SIG-M5 (cell line): ENCODE measurements at regions not wholly inside any gene's neighbourhood (a gene's known extent, or its start where the extent isn't known, plus 50 kb on each side); places are given as distances from the start of the nearest gene placed in this dataset.

Experiments used
- DNase-seq: peaks from one replicate; lab custom pipeline; 2025; lab: John Stamatoyannopoulos, UW

DNA sequence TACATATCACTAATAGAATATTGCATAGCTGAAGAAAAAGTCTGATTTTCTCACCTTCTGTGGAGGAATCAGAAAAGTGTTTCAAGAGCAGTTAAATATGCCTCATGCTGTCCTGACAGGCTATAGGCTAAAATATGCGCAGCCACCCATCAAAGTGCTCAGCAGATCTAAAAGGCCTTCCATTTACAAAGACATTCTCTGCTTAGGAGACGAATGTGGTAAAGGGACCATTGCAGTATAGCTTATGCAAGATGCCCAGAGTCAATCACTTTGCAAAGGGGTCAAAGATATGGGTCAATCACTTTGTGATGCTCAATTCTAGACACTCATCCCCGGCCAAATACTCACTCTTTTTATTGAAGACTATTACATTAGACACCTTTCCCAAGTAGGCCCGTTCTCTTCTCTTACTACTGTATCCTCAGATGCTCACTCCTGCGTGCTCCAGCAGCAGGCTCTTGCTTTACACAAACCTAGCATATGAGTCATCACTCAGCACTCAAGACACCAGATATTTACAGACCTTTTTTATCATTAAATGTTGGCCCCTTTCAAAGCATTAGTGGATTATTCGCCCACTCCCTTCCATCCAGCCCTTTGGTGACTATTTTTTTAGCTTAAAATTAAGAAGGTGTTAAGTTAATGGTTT lies 568.2 kb upstream of the CDH18 start:
- no peak for DNase-seq

DNA sequence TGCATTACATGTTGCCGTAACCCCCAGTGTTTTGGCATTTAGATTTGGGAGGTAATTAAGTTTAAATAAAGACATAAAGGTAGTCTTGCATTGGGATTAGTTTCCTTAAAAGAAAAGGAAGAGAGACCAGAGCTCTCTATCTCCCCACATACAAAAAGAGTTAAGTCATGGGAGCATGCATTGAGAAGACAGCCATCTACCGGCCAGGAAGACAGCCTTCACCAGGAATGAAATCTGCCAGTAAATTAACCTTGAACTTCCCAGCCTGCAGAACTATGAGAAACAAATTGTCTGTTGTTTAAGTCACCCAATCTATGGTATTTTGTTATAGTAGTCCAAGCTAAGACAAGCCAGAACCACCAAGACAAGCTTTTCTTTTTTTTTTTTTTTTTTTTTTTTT lies 567.0 kb upstream of the CDH18 start:
- DNase-seq: no peak

DNA sequence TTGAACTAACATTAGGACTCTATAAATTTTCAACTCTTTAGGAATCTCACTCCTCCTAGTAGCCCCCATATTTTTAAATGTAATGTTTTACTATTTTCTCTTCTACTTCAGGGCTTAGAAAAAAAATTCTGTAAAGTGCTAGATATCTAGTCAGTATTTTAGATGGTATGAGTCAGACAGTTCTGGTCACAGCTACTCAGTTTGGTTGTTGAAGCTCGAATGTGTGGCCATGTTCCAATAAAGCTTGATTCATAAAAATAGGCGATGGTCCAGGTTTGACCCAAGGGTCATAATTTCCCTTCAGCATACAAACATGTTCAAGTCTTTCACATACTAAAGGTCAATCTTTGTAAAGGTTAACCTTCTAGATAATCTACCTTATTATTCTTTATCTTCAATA lies 566.0 kb upstream of the CDH18 start:
- no peak for DNase-seq

DNA sequence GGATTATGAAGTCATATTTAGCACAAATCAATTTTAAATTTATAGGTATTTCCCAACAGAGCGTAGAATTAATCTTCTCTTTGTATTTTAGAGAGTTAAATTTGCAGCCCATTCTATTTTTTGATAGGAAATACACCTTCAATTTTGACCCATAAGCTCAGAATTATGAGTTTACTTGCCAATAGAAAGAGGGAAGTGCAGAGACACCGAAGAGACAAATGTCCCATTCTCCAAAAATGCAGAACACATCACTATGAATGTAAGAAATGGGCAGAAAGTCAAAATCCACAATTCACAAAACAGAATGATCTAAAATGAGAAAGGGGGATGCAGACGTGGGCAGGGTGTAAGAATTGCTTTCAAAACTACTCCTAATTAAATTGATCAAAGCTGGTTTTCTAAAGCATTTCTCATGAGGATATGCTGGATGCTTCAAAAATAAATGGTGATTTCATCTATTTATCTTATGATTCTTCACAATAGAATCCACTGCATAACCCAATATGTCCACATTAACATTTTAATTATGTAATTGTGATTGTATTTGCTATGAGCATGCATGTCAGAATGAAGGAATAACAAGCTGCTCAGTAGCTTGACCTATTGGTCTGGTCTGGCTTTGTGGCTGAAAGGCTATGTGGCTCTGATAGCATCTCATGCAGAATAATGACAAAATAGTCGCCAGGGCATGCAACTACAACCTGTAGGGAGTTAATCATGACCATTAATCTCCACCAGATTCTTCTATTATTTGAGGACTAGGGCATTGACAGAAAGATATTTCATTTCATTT lies 550.1 kb upstream of the CDH18 start:
- DNase-seq: no peak

DNA sequence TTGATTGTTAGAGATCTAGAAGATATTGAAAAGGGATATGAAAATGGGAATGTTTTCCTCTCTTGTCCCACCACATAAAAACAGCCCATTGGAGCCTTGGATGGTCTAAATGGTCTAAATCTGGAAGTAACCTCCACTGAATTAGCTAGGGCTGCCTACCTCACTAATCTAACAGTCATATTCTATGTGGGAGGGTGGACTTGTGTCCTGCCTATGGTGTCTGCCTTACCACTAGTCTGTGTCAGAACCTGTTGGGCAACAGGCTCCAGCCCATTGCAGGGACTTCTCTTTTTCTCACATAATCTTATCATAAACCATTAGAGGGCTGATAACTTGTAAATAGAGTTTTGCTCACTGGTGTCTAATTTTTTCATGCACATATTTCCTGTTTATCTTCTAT lies 548.8 kb upstream of the CDH18 start:
- peak; percentile 22 for DNase-seq

DNA sequence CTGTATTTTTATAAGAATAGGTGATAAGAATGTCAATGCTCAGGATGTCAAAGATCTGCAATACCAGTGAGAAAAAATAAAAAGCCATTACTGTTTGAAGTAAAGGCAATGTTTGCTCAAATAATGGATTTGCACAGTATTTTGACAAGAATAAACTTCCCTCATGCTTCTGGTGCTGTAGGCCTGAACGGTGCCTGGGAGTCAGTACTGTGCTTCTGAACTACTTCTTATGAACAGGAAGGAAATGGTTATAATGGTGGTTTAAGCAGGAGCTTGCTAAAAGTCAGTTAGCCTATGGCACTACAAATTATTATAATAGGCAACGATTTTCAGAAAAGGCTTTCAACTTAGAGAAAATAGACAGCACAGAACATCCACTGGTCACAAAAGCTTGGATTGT lies 548.3 kb upstream of the CDH18 start:
- DNase-seq: no peak

DNA sequence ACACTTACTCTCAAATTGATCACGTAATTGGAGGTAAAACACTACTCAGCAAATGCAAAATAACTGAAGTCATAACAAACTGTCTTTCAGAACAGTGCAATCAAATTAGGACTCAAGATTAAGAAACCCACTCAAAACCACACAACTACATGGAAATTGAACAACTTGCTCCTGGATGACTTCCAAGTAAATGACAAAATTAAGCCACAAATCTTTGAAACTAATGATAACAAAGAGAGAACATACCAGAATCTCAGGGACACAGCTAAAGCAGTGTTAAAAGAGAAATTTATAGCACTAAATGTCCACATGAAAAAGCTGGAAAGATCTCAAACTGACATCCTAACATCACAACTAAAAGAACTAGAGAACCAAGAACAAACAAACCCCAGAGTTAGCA lies 540.5 kb upstream of the CDH18 start:
- no peak for DNase-seq

DNA sequence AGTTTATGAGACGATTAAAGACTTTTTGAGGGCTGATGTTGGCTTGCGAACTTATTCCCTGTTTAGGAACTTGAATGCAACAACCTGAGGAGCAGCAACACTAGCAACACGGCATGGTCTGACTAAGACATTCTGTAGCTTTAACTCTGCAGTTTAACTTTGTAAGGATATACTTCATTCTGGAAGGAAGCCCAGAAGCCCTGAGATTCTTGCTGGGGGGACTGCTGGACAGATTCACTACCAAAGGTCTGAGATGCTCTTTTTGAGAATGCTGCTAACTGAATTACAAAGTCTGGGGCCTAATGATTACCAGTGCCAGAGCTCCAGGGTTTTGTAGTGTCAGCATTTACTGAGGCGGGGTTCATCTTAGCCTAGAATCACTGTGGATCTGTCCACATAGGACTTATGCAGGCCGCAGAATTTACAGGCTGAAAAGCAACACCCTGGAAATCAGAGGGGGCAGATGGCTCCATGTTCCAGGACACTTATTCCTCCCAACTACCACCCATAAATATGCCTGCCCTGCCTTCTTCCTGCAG lies 537.1 kb upstream of the CDH18 start:
- no peak for DNase-seq

DNA sequence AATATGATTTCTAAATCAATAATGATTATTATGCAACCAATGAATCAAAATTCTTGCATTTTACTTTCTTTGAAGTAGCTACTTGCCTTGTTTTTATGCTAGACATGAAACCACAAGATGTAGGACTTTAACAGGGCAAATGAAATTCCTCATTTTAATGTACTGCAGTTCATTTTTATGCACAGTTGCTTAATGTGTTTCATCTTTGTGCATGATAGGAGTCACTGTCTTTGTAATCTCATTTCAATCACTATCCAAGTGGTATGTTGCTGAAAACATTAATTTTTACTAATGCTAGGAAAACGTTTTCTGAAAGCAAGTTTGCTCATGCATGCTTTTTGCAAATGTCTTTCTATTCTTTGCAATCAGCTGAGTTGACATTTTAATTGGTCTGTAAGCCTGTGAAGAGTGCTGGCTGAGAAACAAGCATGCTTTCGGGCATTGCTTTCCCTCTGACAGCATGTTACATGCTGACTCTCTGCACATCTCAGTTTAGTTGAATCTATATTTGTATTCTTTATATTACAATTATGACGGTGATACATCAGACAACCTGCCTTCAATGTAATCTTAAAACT lies 535.0 kb upstream of the CDH18 start:
- DNase-seq: no peak

DNA sequence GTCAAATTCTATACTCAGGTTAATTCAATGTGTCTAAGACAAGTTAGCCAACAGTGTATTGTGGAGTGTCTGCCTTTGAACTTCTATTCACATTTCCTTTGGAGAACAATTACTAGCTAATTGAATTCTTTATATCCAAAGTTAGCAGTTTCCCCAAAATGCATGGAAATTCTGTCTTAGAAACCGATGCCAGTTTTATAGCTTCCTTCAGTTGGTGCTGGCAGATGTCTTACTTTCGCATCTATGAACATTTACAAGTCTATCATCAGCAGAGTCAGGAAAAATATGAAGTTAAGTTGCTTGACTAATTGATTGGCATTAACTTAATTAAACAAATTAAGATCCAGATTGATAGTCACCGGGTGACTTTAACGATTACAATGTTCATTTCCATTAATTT lies 527.6 kb upstream of the CDH18 start:
- DNase-seq: no peak

DNA sequence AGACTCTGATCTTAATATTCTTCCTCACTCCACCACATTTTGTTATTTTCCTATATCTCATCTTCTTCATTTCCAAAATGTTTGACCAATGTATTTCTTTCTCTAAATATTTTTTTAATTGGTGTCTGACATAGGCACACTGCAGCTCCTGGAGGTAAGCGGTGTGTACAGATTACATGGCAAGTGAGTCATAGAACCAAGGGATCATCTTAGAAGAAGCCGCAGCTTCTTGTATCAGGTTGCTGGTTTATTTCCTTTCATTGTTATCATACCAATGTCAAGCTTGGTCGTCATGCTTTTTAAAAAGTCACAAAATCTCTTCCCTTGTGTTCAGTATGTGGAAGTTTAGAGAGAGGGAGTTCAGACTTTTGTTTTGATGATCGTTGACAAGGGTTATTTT lies 526.1 kb upstream of the CDH18 start:
- no peak for DNase-seq

DNA sequence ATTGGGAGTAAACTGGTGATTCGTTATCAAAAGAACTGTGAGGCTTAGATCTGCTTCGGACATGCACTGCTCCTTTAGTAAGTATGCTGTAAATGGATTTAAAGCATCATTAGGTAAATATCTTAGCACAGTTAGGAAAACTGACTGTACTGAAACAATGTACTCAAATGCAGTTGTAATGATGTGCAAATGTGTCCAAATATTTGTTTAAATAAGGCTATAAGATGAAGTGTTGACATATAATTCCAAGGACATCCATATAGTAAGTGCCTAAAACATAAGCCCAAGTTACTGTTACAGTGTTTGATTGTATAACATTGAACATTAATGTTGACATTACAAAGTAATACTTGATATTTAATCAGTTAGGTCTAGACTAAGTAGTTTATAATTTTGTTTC lies 512.5 kb upstream of the CDH18 start:
- no peak for DNase-seq

DNA sequence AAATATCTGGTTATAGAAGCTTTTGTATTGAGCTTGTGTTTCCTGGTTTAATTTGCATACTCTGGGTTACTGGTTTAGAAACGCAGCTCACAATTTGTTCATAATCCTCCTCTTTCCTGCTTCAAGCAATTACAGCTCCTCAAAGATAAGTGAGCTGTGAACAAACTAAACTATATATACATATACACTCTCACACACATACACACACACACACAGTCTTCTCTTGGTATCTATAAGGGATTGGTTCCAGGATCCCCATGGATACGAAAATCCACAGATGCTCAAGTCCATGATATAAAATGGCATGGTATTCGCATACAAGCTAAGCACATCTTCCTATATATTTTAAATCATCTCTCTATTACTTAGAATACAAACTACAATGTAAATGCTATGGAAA lies 510.9 kb upstream of the CDH18 start:
- DNase-seq: no peak

DNA sequence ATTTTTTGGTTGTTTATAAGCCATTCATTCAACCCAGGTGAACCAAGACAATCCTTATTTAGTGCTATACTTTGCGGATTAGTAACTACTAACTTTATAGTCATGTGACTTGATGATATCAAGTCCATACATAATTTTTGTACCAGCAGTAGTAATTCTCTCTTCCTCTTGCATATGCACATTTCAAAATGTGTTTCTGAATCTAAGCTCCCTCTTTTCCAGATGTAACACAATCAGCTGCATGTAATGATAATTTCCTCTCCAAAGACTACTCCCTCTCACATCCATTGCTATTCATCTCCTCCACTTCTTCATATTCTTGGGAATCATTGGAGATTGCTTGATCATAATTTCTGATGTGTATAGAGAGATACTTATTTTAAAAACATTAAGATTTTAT lies 510.1 kb upstream of the CDH18 start:
- DNase-seq: no peak

DNA sequence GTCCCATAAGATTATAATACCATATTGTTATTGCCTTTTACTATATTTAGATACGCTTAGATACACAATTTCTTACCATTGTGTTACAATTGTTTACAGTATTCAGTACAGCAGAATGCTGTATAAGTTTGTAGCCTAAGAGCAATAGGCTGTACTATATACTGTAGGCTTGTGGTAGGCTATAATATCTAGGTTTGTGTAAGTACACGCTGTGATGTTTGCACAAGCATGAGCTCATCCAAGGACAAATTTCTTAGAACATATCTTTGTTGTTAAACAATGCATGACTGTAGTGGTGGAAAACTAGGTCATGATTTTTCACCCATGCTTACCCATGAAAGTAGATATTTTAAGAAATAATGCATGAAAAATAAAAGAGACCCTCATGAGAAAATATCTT lies 509.4 kb upstream of the CDH18 start:
- no peak for DNase-seq

DNA sequence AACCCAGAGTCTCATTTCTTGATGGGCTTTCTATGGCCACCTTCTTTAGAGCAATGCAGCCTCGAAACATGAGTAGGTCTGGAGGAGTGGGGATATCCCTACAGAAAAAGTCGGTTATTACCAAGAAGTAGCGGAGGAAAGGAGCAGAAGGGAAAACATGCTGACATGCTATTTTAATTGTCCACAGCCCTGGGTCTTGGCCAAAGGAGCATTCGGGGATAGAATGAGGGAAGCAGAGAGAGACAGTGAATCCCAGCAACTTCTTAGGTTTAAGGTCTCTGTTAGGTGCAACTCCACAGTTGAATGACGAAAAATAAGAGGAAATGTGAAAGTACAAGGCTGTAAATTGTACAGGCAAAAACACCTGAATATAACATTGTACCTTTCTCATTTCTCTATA lies 506.7 kb upstream of the CDH18 start:
- no peak for DNase-seq

DNA sequence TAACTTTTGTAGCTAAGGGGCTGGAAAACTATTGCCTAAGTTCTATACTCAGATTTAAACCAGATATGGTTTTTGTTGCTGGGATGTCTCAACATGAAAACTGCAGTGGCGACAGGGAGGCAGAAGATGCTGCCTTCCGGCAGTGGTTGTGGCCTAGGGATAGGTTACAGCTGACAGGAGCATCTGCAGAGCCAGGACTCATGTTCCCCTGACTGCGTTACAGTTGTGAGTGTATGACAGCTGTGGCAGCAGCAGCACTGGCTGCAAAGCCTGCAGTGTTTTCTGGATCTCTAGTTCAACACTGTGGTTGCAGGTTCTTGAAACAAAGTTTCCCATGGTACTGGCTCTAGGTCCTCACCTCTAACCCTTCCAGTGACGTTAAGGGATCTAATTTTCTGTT lies 498.8 kb upstream of the CDH18 start:
- no peak for DNase-seq

DNA sequence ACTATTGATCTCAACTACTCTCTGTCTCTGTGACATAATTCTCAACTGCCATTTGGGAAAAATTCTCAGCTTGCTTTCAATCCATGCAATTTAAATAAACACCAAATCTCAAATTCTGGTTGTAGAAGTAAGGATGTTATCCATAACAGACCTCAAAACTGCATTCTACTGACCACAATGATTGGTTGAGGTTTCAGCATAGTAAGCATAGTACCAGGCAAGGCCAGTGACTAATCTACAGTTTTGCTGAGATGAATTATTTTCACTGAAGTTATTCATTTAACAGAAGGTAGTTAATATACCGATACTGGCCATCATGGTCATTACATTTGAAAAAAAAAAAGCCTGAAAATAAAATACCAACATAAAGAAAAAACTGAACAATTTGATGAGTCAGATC lies 488.0 kb upstream of the CDH18 start:
- DNase-seq: no peak

DNA sequence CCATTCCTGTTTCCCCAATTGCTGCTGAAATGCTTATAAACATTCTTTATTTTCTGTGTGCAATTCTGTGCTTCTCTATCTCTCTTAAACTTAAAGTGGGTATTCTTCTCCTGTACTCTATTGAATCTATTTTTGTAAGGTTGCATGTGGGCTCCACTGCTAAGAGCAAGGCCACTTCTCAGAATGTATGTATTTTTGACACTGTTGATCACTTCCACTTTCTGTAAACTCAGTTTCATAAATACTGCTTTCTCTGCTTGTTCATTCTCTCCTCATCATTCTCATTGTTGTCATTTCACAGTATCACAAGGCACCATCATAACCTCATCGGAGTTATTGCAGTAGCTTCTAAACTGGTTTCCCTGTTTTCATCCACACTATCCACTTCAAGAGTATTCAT lies 483.0 kb upstream of the CDH18 start:
- no peak for DNase-seq

DNA sequence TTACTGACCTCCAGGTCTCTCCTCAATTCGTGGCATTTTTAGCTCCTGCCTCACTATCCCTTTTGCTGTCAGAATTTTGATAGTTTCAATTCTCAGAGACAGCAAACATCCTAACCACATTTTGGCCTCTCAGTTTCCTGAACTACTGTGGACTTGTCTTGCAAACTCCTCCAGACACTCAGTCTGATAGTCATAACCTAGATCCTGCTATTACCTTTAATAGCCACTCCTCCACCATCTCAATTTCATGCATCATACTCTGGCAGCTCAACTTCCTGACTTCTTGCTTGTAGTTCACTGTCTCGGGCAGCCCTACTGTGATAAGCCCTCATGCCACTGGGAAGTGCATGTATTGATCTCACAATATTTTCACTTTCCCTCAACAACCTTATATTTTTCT lies 481.8 kb upstream of the CDH18 start:
- DNase-seq: no peak

DNA sequence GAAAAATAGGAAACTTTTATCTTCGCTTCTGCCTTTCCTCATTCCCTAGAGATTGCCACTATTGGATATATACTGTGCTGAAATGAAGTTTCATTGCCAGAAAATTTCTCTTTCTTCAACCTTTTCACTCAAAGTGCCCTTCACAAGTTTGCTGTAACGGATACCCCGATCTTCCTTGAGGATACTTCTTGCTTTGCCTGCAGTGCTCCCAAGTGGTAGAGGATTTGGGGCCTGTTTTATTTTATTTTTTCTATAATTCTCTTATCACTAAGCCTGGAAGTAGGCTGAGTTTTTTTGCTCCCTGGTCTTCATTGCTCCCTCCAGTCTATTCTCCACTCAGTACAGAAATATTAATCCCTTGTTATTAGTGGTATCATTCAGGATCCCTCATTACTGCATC lies 481.4 kb upstream of the CDH18 start:
- no peak for DNase-seq

DNA sequence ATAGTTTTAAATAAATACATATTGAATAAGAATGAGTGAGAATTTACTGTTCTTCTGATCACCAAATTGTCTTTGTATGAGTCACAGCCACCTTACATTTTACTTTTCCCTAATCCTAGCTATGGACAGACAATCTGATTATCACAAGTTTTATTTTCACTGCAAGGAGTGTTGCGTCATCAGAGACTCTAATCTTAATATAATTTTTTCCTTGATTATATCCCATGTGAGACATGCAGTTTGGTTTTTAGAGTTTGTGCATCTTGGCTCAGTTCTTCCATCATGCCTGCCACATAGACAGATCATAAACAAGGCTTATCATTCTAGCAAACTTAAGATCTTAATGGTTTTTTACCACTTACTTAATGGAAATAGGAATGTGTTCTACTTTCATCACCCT lies 478.5 kb upstream of the CDH18 start:
- DNase-seq: no peak

DNA sequence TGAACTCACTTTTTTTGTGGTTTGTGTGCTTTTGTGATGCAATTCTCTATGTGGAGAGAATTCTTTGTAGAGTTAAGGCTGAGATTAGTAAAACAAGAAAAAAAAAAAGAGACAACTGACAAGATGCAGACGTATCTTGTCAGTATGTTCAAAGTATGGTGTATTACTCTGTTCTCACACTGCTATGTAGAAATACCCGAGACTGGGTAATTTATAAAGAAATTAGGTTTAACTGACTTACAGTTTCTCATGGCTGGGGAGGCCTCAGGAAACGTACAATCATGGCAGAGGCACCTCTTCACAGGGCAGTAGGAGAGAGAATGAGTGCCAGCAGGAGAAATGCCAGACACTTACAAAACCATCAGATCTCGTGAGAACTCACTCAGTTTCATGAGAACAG lies 475.2 kb upstream of the CDH18 start:
- DNase-seq: no peak
